CD4-positive, CD25-positive, alpha-beta regulatory T cell (primary cell): ENCODE measurements at regions not wholly inside any gene's neighbourhood (a gene's known extent, or its start where the extent isn't known, plus 50 kb on each side); places are given as distances from the start of the nearest gene placed in this dataset.
"Not testable (repeated sequence)": the region's sequence is repeated elsewhere in the genome, so short reads cannot be mapped to it uniquely, and the experiment has no call there.

Experiments used
- ATAC-seq, 2 donors: fragments of 150-1000 bp; cut with Tn5 transposase; one replicate each; pipeline ENCODE4 v1.10.0; 2021; ENCODE audit warnings: low read depth in 2 of 2, moderate number of reproducible peaks in 2 of 2, moderate library complexity in 1 of 2
- DNase-seq, 3 donors: peaks; one replicate each; pipeline versions ENCODE4 v3.0.0 to v3.0.0-alpha.2; 2012 to 2022; ENCODE audit warnings: mixed read lengths in 1 of 3
- H3K27ac ChIP-seq: one replicate; pipeline ENCODE4 v1.7.0; 2013; ENCODE audit warnings: mild to moderate bottlenecking, low read length; ENCODE audit not compliant: insufficient read depth, poor library complexity, severe bottlenecking
- H3K27me3 ChIP-seq: one replicate; pipeline ENCODE4 v1.7.0; 2013; ENCODE audit warnings: low read length; ENCODE audit not compliant: control insufficient read depth, insufficient read depth
- H3K36me3 ChIP-seq: one replicate; pipeline ENCODE4 v1.7.0; 2013; ENCODE audit warnings: mild to moderate bottlenecking, low read length, moderate library complexity; ENCODE audit not compliant: control insufficient read depth, insufficient read depth
- H3K4me1 ChIP-seq: 2 replicates; pipeline ENCODE4 v1.7.0; 2013; ENCODE audit warnings: mild to moderate bottlenecking, low read length; ENCODE audit not compliant: insufficient read depth, control insufficient read depth, poor library complexity, severe bottlenecking
- H3K4me3 ChIP-seq: one replicate; pipeline ENCODE4 v1.7.0; 2013; ENCODE audit warnings: low read depth, mild to moderate bottlenecking, low read length, moderate library complexity
- H3K9me3 ChIP-seq, 2 experiments: 1 replicate in 1 of 2; 2 replicates in 1 of 2; pipeline ENCODE4 v1.7.0; 2013; ENCODE audit warnings: low read length in 2 of 2, mild to moderate bottlenecking in 1 of 2, moderate library complexity in 1 of 2; ENCODE audit not compliant: control insufficient read depth in 2 of 2
- H3K27ac Mint-ChIP-seq, 3 donors: one replicate each; pipeline ENCODE4 v1.8.0; 2020 to 2022; ENCODE audit warnings: mild to moderate bottlenecking in 3 of 3, mixed read lengths in 3 of 3, moderate library complexity in 2 of 3
- H3K27me3 Mint-ChIP-seq: one replicate; pipeline ENCODE4 v1.8.0; 2022; ENCODE audit warnings: mild to moderate bottlenecking, mixed read lengths
- H3K36me3 Mint-ChIP-seq: one replicate; pipeline ENCODE4 v1.8.0; 2020; ENCODE audit warnings: mixed read lengths
- H3K4me1 Mint-ChIP-seq, 4 donors: one replicate each; pipeline ENCODE4 v1.8.0; 2020 to 2022; ENCODE audit warnings: mixed read lengths in 4 of 4, mild to moderate bottlenecking in 1 of 4
- H3K4me3 Mint-ChIP-seq, 4 donors: one replicate each; pipeline ENCODE4 v1.8.0; 2020 to 2022; ENCODE audit warnings: mild to moderate bottlenecking in 4 of 4, mixed read lengths in 4 of 4, moderate library complexity in 3 of 4
- H3K9me3 Mint-ChIP-seq, 7 donors: one replicate each; pipeline ENCODE4 v1.8.0; 2020 to 2022; ENCODE audit warnings: mixed read lengths in 7 of 7, mild to moderate bottlenecking in 3 of 7, moderate library complexity in 2 of 7

GRCh38 chr21:9246010-9246409 lies 1275.4 kb upstream of the TPTE start:
- H3K4me3 Mint-ChIP-seq, H3K27me3 ChIP-seq, DNase-seq, H3K27ac Mint-ChIP-seq, H3K4me1 ChIP-seq, H3K4me1 Mint-ChIP-seq, H3K4me3 ChIP-seq, H3K36me3 ChIP-seq, H3K27me3 Mint-ChIP-seq, H3K27ac ChIP-seq, ATAC-seq: not testable (repeated sequence)
- Mint-ChIP-seq H3K36me3 (peaks cover 14% of the 10 kb centered on the region), H3K9me3 (peaks cover 2 to 28% (median 17%) of the 10 kb centered on the region in 7 donors)
- H3K9me3 ChIP-seq, result peaks cover 18 to 25% of the 10 kb centered on the region in 2 experiments

- not testable (repeated sequence) for DNase-seq, H3K27ac Mint-ChIP-seq, H3K27ac ChIP-seq, H3K4me3 ChIP-seq, H3K4me3 Mint-ChIP-seq, H3K27me3 Mint-ChIP-seq, H3K4me1 ChIP-seq, H3K36me3 ChIP-seq, H3K27me3 ChIP-seq, H3K4me1 Mint-ChIP-seq
- Mint-ChIP-seq H3K9me3 (peaks cover 2 to 28% (median 17%) of the 10 kb centered on the region in 7 donors), H3K36me3 (peaks cover 14% of the 10 kb centered on the region)
- peaks cover 18 to 25% of the 10 kb centered on the region in 2 experiments for H3K9me3 ChIP-seq
- peak; percentile 44 to 50 for ATAC-seq
Observed at GRCh38 chr21:9246481-9247289, 1274.7 kb upstream of the TPTE start.

DNA sequence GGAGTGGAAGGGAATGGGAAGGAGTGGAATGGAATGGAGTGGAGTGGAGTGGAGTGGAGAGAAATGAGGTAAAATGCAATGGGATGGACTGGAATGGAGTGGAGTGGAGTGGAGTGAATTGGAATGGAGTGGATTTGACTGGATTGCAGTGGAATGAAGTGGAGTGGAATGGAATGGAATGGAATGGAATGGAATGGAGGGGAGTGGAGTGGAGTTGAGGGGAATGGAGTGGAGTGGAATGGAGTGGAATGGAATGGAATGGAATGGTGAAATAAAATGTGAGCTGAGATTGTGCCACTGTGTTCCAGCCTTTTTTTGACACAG lies 1274.1 kb upstream of the TPTE start:
- peak; percentile 23 to 33 for ATAC-seq
- not testable (repeated sequence) for DNase-seq, H3K4me3 ChIP-seq

DNA sequence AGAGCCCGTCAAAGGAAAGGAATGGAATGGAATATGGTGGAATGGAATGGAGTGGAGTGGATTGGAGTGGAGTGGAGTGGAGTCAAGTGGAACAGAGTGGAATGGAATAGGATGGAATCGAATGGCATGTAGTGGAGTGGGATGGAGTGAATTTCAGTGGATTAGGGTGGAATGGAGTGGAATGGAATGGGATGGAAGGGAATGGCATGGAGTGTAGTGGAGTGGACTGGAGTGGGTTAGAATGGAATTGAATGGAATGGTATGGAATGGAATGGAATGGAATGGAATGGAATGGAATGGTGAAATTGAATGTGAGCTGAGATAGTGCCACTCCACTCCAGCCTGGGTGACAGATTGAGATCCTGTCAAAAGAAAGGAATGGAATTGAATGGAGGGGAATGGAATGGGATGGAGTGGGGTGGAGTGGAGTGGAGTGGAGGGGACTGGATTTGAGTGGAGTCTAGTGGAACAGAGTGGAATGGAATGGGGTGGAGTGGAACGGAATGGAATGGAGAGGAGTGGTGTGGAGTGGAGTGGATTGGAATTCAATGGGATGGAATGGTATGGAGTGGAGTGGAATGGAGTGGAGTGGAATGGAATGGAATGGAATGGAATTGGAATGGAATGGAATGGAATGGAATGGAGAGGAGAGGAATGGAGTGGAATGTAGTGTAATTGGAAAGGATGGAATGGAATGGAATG lies 1273.6 kb upstream of the TPTE start:
- not testable (repeated sequence) for H3K27me3 ChIP-seq, H3K27ac Mint-ChIP-seq, H3K4me1 Mint-ChIP-seq, DNase-seq, H3K27me3 Mint-ChIP-seq, H3K27ac ChIP-seq, H3K36me3 ChIP-seq, ATAC-seq, H3K4me3 Mint-ChIP-seq, H3K4me1 ChIP-seq, H3K4me3 ChIP-seq
- Mint-ChIP-seq H3K36me3 (peaks cover 14% of the 10 kb centered on the region), H3K9me3 (peaks cover 2 to 28% (median 17%) of the 10 kb centered on the region in 7 donors)
- H3K9me3 ChIP-seq, result peaks cover 18 to 25% of the 10 kb centered on the region in 2 experiments

More for the DNA sequence above, 1274.1 kb upstream of the TPTE start:
- not testable (repeated sequence) for H3K27ac ChIP-seq, H3K27me3 ChIP-seq, H3K4me3 Mint-ChIP-seq, H3K36me3 ChIP-seq, H3K27ac Mint-ChIP-seq, H3K4me1 ChIP-seq, H3K4me1 Mint-ChIP-seq, H3K27me3 Mint-ChIP-seq
- H3K9me3 ChIP-seq, result peaks cover 18 to 25% of the 10 kb centered on the region in 2 experiments
- H3K9me3 Mint-ChIP-seq, result peaks cover 2 to 28% (median 17%) of the 10 kb centered on the region in 7 donors
- peaks cover 14% of the 10 kb centered on the region for H3K36me3 Mint-ChIP-seq
